ENCODE measurements at regions not wholly inside any gene's neighbourhood (a gene's known extent, or its start where the extent isn't known, plus 50 kb on each side); places are given as distances from the start of the nearest gene placed in this dataset.
"Not testable (repeated sequence)": the region's sequence is repeated elsewhere in the genome, so short reads cannot be mapped to it uniquely, and the experiment has no call there.

GRCh38 chr1:114262337-114262736 is 108.7 kb upstream of the SYT6 start:
- DNase-seq = no peak

GRCh38 chr1:114260805-114261484 is 107.3 kb upstream of the SYT6 start:
- DNase-seq = no peak

GRCh38 chr1:114259511-114260160 is 106.0 kb upstream of the SYT6 start:
- no peak for DNase-seq

GRCh38 chr1:114258633-114259032 is 105.0 kb upstream of the SYT6 start:
- no peak for DNase-seq

GRCh38 chr1:114258074-114258473 is 104.4 kb upstream of the SYT6 start:
- DNase-seq = no peak

- DNase-seq = no peak
These were observed 103.9 kb upstream of the SYT6 start for GRCh38 chr1:114257554-114257953.

- DNase-seq = no peak
These were observed 100.2 kb upstream of the SYT6 start for GRCh38 chr1:114253900-114254299.

- DNase-seq = no peak
These were observed 97.9 kb upstream of the SYT6 start for GRCh38 chr1:114251573-114251939.

- no peak for DNase-seq
These were observed 97.3 kb upstream of the SYT6 start for GRCh38 chr1:114250683-114251572.

GRCh38 chr1:114249691-114250090 is 96.0 kb upstream of the SYT6 start:
- no peak for DNase-seq

- no peak for DNase-seq
These were observed 94.5 kb upstream of the SYT6 start for GRCh38 chr1:114248162-114248561.

GRCh38 chr1:114242531-114243210 is 89.0 kb upstream of the SYT6 start:
- not testable (repeated sequence) for DNase-seq

GRCh38 chr1:114238053-114238452 is 84.4 kb upstream of the SYT6 start:
- DNase-seq = no peak

GRCh38 chr1:114236517-114236916 is 82.8 kb upstream of the SYT6 start:
- no peak for DNase-seq

GRCh38 chr1:114235960-114236359 is 82.3 kb upstream of the SYT6 start:
- no peak for DNase-seq

GRCh38 chr1:114235281-114235680 is 81.6 kb upstream of the SYT6 start:
- DNase-seq = no peak

- no peak for DNase-seq
These were observed 80.9 kb upstream of the SYT6 start for GRCh38 chr1:114234408-114235124.

GRCh38 chr1:114232691-114233090 is 79.0 kb upstream of the SYT6 start:
- no peak for DNase-seq

GRCh38 chr1:114231301-114231700 is 77.6 kb upstream of the SYT6 start:
- DNase-seq = no peak

- DNase-seq = no peak
These were observed 75.7 kb upstream of the SYT6 start for GRCh38 chr1:114229368-114229767.

GRCh38 chr1:114227059-114227458 is 73.4 kb upstream of the SYT6 start:
- no peak for DNase-seq

GRCh38 chr1:114224196-114224907 is 70.7 kb upstream of the SYT6 start:
- DNase-seq = no peak
